OCI-LY7 (cell line): ENCODE measurements at regions not wholly inside any gene's neighbourhood (a gene's known extent, or its start where the extent isn't known, plus 50 kb on each side); places are given as distances from the start of the nearest gene placed in this dataset.

ENCODE experiments used
- CTCF ChIP-seq: fragments of 200-600 bp; sonication (generic); conservative IDR thresholded peaks from 2 replicates; pipeline ENCODE4 v1.5.1; 2014; ENCODE audit warnings: mild to moderate bottlenecking, antibody characterized with exemption, low read length, moderate library complexity, mixed read lengths
- EZH2phosphoT487 ChIP-seq: fragments of 200-600 bp; sonication (generic); IDR thresholded peaks from 2 replicates; pipeline ENCODE4 v1.6.1; 2018; ENCODE audit warnings: low read depth, borderline replicate concordance, mild to moderate bottlenecking, mixed run types, antibody characterized with exemption, low read length, moderate library complexity, mixed read lengths

GRCh38 chr14:61187196-61187905 lies 93.8 kb downstream of the TMEM30B start:
- TF ChIP-seq CTCF = no peak
- no peak for TF ChIP-seq EZH2phosphoT487
